ENCODE measurements at regions not wholly inside any gene's neighbourhood (a gene's known extent, or its start where the extent isn't known, plus 50 kb on each side); places are given as distances from the start of the nearest gene placed in this dataset.

DNA sequence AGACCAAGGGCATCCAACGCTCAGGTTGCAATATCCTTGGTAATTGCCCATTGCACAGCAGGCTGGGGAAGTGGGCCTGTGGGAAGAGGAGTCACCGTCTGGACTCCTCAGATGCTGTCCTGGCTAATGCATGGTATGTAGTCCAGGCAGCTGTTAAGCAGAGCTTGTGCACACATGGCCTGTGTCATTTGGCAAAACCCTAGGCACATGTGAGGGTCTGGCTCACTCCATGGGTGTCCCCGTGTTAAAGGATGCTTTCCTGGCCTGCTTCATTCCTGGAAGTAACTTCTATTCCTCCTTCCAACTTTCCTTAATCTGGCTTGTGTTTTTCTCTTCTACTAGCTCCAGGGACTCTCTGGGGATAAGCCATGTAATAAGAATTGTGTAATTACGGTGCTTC, 378.0 kb upstream of the CA10 start:
- H3K27me3 ChIP-seq: no peaks in the 10 kb centered on the region
- WGBS, 5 donors: 64 to 80% (median 70%) methylated on average over 4 of the region's 4 CpGs
- no peaks in the 10 kb centered on the region for H3K9me3 ChIP-seq
- H3K4me1 ChIP-seq: peaks cover 0 to 5% (median 0%) of the 10 kb centered on the region in 4 donors
- peak in 1 of 2 donors; percentile 54 for DNase-seq
- TF ChIP-seq, protein P1, sequence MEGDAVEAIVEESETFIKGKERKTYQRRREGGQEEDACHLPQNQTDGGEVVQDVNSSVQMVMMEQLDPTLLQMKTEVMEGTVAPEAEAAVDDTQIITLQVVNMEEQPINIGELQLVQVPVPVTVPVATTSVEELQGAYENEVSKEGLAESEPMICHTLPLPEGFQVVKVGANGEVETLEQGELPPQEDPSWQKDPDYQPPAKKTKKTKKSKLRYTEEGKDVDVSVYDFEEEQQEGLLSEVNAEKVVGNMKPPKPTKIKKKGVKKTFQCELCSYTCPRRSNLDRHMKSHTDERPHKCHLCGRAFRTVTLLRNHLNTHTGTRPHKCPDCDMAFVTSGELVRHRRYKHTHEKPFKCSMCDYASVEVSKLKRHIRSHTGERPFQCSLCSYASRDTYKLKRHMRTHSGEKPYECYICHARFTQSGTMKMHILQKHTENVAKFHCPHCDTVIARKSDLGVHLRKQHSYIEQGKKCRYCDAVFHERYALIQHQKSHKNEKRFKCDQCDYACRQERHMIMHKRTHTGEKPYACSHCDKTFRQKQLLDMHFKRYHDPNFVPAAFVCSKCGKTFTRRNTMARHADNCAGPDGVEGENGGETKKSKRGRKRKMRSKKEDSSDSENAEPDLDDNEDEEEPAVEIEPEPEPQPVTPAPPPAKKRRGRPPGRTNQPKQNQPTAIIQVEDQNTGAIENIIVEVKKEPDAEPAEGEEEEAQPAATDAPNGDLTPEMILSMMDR (IDR thresholded peaks at IDR 0.05): no peak
- TF ChIP-seq EP300 (IDR thresholded peaks at IDR 0.05): no peak
- TF ChIP-seq POLR2A (IDR thresholded peaks at IDR 0.05): no peak
- TF ChIP-seq POLR2AphosphoS5 (IDR thresholded peaks at IDR 0.05): no peak
- H3K27ac ChIP-seq: no peak overlapping the region
- no peak overlapping the region for H3K4me3 ChIP-seq
- no peaks in the 10 kb centered on the region for H3K36me3 ChIP-seq
- intact Hi-C loops (cut with DNase I; ENCODE audit: low total_unique reads): no loop called here

DNA sequence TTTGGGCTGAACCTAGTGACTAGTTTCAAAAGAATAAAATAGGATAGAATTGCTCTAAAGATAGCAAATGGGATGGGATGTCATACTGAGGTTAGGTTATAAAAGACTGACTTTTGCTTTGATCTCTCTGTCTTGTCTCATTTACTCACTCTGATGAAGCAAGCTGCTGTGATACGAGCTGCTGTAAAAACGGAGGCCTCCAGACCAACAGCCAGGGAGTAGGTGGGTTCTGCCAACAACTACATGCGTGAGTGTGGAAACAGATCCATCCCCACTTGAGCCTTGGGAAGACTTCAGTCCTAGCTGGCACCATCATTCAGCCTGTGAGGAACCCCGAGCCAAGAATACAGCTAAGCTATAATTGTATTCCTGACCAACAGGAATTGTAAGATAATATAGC, 373.9 kb upstream of the CA10 start:
- intact Hi-C loops (cut with DNase I; ENCODE audit: low total_unique reads): no loop called here
- H3K9me3 ChIP-seq: no peaks in the 10 kb centered on the region
- no peak overlapping the region for H3K4me3 ChIP-seq
- DNase-seq: no peak
- WGBS, 5 donors: 67 to 78% (median 75%) methylated on average over 4 of the region's 4 CpGs
- TF ChIP-seq, protein P1 (IDR thresholded peaks at IDR 0.05): no peak
- TF ChIP-seq POLR2AphosphoS5 (IDR thresholded peaks at IDR 0.05) (no peak), POLR2A (IDR thresholded peaks at IDR 0.05) (no peak), EP300 (IDR thresholded peaks at IDR 0.05) (no peak)
- no peaks in the 10 kb centered on the region for H3K27me3 ChIP-seq
- H3K4me1 ChIP-seq: peaks cover 0 to 3% (median 0%) of the 10 kb centered on the region in 4 donors
- no peak overlapping the region for H3K27ac ChIP-seq
- no peaks in the 10 kb centered on the region for H3K36me3 ChIP-seq

DNA sequence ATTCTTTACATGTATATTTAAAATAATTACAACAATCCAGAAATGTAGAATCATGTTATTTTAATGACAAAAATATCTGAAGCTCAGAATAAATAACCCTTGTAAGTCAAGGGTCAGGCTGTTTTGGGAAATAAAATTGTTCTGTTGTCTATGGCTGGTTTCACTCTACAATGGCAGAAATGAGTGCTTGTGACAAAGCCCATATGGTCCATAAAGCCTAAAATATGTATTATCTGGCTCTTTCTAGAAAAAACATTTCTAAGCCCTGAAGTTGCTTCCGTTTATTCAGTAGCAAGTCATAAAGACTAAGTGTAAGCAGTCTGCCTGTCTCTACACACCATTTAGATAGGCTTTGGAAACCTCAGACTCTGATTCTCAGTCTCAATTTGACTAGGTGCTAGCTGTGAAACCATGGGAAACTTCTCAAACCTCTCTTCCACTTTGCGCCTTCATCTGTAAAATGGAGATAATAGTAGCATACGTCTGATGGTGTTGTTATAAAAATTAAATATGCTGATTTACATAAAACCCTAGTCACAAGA, 365.7 kb upstream of the CA10 start:
- H3K4me1 ChIP-seq: no peaks in the 10 kb centered on the region
- no peaks in the 10 kb centered on the region for H3K36me3 ChIP-seq
- H3K9me3 ChIP-seq: no peaks in the 10 kb centered on the region
- H3K4me3 ChIP-seq: no peak overlapping the region
- TF ChIP-seq, protein P1 (IDR thresholded peaks at IDR 0.05): no peak
- no peak for TF ChIP-seq POLR2A (IDR thresholded peaks at IDR 0.05)
- TF ChIP-seq POLR2AphosphoS5 (IDR thresholded peaks at IDR 0.05): no peak
- TF ChIP-seq EP300 (IDR thresholded peaks at IDR 0.05): no peak
- peak in 1 of 2 donors; percentile 4 for DNase-seq
- H3K27ac ChIP-seq: no peak overlapping the region
- no peaks in the 10 kb centered on the region for H3K27me3 ChIP-seq
- WGBS, 5 donors: 69 to 81% (median 78%) methylated on average over 3 of the region's 3 CpGs
- intact Hi-C loops (cut with DNase I; ENCODE audit: low total_unique reads): no loop called here

DNA sequence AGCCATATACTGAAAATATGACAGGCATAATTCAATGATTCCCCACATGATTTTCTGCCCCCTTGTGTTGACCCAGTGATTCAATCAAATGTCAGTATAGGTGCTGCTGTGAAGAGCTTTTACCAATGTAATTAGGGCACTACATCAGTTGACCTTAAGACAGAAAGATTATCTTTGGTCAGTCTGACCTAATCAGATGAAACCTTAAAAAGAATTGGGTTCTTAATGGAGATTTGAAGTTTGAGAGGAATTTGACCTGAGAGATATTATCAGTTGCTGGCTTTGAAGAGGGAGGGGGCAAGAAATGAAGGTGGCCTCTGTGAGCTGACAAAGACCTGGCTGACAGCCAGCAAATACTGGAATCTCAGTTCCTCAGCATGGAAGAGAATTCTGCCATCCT, 358.7 kb upstream of the CA10 start:
- H3K9me3 ChIP-seq: no peaks in the 10 kb centered on the region
- H3K27me3 ChIP-seq: no peaks in the 10 kb centered on the region
- H3K36me3 ChIP-seq: no peaks in the 10 kb centered on the region
- intact Hi-C loops (cut with DNase I; ENCODE audit: low total_unique reads): no loop called here
- H3K4me1 ChIP-seq: no peaks in the 10 kb centered on the region
- no peak overlapping the region for H3K4me3 ChIP-seq
- no peak overlapping the region for H3K27ac ChIP-seq
- TF ChIP-seq POLR2AphosphoS5 (IDR thresholded peaks at IDR 0.05): no peak
- TF ChIP-seq, protein P1 (IDR thresholded peaks at IDR 0.05): no peak
- TF ChIP-seq EP300 (IDR thresholded peaks at IDR 0.05): no peak
- no peak for TF ChIP-seq POLR2A (IDR thresholded peaks at IDR 0.05)
- DNase-seq: no peak

Data from stomach (tissue), 8 donors.